GM18498 (cell line): ENCODE measurements at regions not wholly inside any gene's neighbourhood (a gene's known extent, or its start where the extent isn't known, plus 50 kb on each side); places are given as distances from the start of the nearest gene placed in this dataset.

Source experiments
- ATAC-seq: cut with Tn5 transposase; IDR thresholded peaks from one replicate; pipeline ENCODE4 v1.9.1; 2021; ENCODE audit warnings: mild to moderate bottlenecking, moderate library complexity; ENCODE audit not compliant: unreplicated experiment

DNA sequence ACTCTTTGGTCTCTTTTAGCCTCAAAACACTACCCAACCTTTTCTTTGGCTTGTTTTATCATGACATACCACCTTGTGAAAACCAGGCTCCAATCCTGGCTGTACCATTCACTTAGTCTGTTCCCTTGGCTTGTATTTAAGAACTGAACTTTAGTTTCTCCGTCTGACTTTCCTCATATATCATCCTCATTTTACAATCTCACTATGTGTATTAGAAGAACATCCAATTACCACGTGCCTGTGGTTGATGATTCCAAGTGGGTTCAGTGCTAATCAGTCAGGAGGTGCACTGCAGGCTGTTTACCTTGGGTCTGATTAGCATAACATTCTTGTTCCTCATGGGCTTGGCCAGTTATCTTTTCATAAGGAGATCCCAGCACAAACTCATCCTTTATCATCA lies 144.8 kb upstream of the KLF14 start:
- ATAC-seq, result no peak

DNA sequence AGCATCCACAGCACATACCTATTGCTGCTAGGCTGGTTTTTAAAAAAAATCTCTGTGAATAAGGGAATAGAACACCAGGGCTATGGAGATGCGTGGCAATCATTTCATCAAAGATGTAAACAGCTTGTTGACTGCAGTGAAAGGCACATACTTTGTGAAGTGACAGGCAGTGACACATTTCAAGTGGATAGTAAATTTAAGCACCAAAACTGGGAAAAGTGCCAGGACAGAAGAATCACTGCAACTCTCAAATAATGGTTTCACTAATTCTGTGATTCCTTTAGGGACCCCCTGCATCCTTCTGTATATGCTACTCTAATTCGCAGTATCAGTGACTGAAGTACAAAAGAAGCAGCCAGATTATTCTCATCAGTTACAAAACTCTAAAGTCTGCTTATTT lies 145.2 kb upstream of the KLF14 start:
- no peak for ATAC-seq

DNA sequence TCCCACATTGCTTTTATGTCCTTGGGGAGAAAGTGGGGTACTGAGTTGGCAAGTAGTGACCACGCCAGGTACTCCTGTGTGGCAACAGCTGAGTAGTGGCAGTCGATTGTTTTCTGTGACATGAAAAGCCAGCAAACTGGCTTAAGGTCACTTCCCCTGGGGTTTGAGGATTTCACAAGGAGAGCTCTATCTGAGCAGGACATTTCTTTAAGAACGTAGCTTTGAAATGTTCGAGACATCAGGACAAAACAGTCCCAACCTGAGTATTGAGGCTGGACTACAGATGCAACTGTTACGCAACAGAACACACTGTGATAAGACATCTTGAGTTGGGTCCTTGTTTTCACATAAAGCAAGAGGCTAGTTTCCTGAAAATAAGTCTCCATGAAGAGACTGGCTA lies 146.7 kb upstream of the KLF14 start:
- ATAC-seq, result no peak

DNA sequence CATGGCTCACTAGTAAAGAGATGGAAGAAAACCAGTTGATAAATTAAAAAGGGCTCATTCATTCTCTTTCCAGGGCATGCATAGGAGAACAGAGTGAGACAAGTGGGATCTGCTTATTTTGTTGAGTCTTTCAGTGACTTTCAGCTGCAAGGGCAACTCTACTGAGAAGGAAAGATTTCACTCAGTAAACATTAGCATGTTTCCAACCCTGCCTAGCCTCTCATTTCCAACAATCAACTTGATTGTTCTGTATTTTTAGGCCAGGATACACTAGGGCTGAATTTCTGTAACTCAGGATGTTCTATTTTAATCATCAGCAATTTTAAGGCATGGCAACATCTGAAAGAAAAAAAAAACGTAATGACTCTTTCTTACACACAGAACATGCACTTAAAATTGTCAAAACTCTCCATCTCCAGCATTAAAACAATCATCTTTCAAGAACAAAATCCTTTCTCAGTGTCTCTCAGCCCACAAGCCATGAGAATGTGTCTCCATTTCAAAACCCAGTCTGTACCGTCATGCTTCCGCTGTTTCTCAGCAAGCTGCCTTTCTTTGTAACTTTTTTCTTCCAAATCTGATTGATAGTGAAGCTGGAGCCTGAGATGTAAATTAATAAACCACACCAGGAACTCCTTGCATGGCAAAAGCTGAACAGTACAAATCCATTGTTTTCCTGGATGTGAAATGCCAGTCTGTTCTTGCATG lies 147.2 kb upstream of the KLF14 start:
- no peak for ATAC-seq

DNA sequence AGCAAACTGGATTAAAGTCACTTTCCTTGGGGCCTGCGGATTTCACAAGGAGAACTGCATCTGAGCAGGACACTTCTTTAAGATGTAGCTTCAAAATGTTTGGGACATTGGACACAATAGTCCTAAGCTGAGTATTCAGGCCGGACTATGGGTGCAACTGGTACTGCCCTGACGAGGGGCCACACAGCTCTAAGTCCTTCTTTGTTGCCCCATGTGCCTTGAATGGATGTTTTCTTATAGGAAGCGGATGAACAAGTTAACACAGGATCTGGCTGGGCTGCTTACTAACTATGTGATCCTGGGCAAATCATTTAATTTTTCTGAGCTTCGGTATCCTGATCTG lies 147.8 kb upstream of the KLF14 start:
- no peak for ATAC-seq

DNA sequence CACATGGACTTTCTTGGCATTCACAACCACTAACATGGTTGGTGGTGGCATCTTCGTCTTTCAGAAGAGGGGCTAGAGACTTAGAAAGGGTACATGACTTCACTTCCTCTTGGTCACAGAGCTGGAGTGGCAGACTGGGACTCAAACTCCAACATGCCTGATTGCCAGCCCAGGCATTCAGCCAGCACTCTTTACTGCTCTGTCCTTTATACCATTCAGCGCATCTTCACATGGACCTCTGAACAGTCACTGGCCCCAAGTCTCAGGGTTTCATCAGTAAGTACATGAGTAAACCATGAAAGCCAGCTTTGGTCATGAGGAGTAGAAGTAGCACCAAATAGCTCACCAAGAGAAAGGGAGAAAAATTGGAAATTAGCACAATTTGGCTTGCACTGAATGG lies 148.4 kb upstream of the KLF14 start:
- no peak for ATAC-seq

DNA sequence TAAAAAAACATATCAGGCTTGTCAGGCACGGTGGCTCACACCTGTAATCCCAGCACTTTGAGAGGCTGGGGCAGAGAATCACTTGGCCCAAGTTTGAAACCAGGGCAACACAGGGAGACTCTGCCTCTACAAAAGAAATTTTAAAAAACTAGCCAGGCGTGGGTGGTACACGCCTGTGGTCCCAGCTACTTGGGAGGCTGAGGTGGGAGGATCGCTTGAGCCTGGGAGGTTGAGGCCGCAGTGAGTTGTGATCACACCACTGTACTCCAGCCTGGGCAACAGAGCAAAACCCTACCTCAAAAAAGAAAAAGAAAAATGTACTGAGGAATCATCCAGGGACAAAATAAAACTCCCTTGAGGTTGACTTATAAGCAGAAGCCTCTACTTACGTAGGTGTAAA lies 149.9 kb upstream of the KLF14 start:
- no peak for ATAC-seq

DNA sequence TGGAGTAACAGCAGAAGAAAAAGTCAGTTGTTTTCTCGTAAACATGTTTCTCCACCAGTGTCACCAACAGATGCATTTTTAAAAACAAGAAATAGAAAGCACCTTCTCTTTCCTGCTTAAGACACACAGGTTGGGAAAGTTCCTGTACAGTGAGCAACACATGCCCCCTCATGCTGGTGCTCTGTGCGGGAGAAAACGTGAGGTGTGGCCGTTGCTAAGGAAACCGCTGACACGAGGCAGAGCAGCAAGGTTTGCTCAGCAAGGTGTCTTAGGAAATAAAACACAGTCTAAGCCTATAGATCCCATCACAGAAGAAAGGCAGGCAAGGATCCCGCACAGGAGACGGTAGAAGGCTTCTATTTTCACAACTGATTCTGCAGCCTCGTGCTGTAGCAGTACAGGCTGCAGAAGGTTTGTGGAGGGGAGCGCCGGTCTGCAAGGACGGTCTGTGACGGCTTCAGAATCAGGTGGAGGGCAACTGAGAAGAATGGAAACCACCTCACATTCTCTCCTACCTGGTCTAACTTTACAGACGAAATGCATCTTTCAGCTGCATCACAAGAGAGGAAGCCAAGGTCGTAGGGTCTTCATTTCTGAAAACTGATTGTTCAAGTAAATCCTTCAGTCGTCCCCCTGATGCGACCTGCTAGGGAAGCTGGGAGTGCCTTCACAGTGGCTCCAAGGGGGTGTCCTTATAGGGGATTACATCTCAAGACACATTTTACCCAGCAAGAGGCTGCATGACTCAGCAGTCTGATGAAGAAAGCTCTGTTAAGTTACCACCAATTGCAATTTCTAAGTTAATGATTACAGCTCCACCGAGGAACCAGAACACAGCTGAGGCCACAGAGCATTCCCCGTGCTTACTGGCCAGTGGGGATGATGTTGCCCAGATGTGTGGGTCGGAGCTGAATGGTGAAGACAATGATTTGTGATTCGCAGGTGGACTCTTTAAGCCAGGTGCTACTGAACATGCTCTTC lies 150.7 kb upstream of the KLF14 start:
- ATAC-seq, result no peak

DNA sequence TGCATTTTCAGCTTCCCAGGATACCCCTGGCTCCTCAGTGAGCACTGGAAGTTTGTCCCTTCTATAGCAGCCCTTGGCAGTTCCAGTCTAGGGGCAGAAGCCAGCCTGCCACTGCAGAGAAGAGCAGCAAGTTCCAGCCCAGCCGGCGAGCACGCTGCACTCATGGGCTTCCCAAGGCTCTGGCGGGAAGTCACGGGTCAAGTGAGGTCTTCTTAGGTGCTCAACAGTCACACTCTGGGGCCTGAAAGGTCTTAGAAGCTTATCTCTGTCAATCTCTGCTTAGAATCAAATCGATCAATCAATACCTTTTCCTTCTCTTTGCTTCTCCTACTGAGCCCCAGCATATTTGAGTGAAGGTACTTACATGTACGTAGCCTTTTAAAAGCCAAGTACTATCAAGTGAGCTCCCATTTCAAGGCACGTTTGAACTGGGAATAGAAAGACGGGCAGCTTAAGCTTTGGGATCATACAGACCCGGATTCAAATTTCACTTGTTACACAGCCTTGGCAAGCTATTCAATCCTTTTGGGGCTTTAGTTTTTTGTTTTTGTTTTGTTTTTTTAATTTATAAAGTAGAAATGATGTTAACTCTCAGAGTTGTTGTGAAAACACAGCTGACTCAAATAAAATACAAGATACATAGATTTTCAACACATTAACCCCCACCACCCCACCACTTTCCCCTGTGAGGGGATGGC lies 152.6 kb upstream of the KLF14 start:
- ATAC-seq, result no peak

DNA sequence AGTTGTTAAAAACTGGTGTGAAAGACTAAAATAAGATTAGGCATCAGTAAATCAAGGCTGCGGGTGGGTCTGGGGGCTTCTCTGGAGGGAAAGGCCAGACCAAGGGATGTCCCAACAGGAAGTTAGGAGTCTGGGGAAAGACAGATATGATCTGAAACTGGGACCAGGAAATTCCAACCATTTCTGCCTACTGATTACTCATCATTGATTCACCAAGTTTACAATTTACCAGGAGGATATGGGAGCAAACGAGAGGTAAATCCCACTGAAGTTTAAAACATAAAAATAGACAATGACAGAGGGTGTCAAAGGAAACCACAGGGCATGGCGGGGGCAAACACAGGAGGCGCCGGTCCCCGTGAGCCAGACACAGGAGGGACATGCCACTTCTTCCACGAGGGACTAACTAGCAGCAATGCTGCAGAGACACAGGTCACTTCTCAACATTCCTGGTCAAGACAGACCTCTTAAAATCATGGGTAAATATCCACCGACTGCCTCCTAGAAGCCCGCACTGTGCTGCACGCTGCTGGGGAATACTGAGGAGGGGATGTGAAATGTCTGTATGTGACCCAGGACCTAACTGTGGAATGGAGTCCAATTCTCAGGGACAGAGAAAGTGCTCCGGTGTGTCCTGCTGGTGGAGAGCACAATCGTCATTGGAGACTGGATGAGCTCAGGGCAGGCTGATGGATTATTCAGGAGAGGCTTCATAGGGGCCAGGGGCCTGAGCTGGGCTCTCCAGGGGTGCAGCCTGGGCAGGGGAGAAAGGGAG lies 153.4 kb upstream of the KLF14 start:
- no peak for ATAC-seq

DNA sequence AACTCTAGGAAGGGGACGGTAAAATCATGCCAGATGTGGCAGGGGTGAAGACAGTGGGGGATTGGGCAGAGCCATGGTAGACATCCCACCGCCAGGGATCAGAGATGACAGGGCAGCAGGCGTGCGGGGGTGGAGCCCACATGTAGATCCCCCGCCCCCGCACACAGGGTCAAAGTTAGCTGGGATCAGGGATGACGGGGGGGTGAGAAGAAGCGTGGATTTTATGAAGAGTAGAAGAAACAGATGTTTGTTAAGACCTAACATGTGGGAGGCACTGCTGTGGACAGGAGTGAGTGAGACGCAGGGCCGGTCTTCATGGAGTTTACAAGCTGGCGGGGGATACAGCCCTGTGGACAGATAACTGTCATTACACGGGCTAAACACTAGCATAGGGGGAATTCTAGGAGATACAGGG lies 154.0 kb upstream of the KLF14 start:
- no peak for ATAC-seq

DNA sequence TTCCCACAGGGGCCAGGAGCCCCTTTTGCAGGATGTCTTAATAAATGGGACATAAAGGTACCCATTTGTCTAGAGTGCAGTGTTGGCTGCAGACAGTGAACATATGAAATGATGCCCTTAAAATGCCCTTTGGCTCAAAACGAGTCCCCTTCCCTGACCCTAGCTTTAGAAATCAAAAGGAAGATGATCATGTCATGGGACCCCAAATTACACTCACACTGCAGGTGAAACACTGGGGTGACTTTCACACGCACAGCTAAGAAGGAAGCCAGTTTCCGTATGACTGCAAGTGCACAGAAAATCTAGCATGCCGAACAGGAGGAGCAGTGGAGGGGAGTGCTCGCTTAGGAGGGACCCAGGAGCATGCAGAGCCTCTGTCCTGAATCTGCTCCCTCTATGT lies 154.5 kb upstream of the KLF14 start:
- no peak for ATAC-seq

DNA sequence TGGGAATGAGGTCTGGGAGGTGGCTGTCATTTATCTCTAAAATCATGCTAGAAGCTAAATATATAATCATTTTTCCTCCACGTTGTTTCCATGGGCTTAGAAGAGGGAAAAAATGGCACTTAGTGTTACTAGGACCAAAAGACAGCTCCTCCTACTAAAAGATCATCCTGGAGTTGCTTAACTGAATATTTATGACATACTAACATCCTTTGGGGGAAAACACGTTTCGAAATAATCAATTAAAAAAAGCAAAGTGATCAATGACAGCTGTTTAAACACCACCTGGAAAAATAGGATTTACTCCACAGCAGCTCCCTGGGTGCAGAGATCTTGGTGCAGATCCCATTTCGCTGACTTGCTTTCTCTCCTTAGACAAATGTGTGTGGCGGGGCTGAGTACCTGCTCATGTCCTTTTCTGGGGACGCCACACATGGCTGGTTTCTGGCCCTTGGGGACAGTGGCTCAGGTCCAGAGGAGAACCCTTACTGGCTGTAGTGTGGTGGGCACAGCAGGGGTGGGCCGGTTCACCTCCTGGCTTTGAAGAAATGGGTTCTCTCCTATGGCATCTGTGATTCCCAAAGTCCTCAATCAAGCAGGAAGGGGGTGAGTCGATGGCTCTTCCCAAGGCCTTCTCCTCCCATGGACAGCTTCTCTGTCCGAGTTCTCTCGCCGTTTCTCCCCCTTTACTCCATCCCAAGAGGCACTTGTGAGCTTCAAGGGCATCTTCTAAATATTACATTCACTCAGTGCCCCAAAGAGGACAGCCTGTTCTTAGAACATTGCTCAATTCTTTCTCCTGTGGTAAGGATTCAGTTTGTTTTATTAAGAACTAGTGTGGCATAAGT lies 156.4 kb upstream of the KLF14 start:
- no peak for ATAC-seq

DNA sequence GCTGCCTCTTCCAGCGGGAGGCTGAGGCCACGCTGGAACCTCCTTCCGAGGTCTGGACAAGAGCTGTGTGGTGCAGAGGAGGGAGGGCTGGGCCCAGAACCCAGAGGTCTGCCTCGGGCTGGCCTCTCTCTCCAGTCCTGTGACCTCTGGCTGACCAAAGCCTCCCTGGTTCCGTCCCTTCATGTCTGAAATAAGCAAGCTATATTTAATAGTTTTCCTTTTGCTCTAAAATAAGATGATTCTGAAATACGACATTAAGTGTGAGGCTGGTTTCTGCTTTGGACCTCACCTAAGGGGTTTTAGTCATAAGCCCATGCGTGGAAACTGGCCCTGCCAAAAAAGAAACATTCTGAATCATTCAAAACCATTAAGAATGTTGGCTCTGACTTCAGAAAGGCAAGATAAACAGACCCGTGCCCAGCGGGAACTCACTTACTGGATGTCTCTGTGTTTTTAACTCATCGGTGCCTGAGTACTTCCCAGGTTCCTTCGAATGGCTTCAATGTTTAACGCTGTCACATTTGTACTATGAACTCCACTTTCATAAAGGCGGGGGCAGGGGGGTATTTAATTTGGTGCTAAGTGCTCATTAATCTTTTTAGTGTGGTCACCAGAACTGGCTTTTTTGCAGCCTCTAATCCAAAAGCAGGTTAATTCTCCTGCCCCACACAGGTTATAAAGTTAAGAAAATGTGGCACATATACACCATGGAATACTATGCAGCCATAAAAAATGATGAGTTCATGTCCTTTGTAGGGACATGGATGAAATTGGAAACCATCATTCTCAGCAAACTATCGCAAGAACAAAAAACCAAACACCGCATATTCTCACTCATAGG lies 157.5 kb upstream of the KLF14 start:
- ATAC-seq, result no peak

DNA sequence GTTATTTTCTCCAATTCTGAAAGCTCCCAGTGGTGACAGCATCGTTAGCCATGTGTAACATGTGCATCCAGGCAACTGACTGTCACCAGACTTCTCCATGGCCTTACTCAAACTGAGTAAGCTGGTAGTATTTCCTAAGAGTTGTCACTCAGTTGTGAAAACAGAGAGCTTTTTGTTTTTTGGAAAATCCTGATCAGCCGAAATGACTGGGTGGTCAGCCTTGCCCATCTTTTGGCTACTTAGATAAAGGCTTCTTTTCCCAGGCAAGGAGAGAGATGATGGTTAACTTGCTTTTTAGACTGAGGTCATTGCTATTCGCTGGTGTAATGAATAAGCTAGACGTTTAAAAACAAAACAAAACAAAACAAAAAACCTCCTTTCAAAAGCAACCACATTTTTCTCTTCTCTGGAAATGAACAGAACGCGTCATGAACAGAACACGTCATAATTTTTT lies 159.5 kb upstream of the KLF14 start:
- ATAC-seq, result no peak

DNA sequence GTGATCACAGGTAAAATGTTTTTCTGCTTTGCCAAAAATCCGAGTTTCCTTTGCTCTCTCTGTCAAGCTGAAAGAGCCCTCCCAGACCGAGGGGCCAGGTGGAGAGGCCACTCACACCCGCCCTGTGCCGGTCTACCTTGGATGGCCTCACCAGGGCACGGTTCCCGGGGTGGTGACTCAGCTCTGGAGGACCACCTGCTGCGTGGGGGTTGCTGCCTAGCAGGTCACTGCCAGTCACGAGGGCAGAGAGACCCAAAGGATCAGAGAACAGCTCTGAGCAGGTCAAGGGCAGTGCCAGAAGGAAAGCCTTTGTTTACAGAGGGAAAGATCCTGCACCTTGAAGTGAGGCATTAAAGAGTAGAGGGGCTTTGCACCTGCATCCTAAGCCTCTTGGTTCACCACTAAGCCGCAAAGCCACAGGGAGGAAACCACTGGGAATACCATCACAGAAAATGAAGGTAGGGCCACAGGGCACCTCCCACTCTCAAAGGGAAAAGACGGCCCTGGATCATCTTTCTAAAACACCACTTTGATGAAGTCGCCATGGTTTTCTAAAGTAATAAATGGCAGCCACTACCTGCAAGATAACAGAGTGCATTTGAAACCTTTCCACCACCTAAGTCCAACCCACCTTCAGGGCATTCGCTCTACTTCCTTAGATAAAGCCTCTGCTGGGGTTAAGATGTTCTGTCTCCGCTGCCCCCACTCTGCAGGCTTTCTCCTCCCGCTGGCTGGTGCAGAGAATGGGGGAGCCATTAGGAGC lies 160.3 kb upstream of the KLF14 start:
- no peak for ATAC-seq

DNA sequence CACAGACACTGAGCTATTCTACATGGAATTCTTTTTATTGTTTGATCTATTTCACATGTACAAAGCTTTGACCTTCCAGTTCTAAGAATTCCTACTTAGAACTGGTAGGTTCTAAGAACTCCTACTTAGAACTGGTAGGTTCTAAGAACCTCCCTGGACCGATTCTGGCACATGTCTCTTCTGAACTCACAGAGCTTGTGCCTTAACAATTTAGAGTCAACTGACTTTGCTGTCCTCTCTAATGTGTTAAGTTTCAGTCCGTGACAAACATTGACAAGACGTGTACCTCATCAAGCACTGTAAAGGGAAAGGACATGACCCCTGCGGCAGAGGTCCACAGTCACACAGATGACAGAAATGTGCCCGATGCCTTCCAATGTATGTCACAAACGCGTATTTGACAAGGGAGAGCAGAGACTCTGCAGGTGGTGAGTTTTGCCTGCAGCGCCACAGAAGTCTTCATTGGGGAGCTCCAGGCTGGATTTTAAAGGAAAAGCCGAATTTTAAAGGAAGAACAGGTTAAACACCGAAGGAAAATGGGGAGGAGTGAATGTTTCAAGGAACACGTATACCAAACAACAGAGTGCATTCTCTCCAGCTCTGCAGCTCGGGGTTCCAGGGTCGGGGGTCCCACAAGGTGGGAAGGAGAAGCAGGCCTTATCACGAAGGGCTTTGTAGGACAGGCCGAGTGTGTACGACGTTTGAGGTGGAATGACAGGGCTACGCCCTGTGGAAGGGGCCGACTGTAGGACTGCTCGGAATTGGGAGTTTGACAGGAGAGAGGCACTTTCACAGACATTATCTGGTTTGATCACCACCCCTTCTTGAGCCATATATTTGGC lies 161.1 kb upstream of the KLF14 start:
- ATAC-seq, result no peak
